GM18867 (cell line): ENCODE measurements at regions not wholly inside any gene's neighbourhood (a gene's known extent, or its start where the extent isn't known, plus 50 kb on each side); places are given as distances from the start of the nearest gene placed in this dataset.

ENCODE experiments used
- ATAC-seq: cut with Tn5 transposase; IDR thresholded peaks from one replicate; pipeline ENCODE4 v1.9.1; 2021; ENCODE audit warnings: mild to moderate bottlenecking, moderate library complexity; ENCODE audit not compliant: unreplicated experiment

- ATAC-seq: no peak
These were observed 126.5 kb downstream of the SYF2 start for GRCh38 chr1:25105836-25106235.

- no peak for ATAC-seq
These were observed 127.3 kb downstream of the SYF2 start for GRCh38 chr1:25104932-25105561.

GRCh38 chr1:25103164-25103795 is 129.0 kb downstream of the SYF2 start:
- ATAC-seq: no peak

GRCh38 chr1:25100151-25100833 is 132.0 kb downstream of the SYF2 start:
- ATAC-seq: no peak

- ATAC-seq: no peak
These were observed 132.9 kb downstream of the SYF2 start for GRCh38 chr1:25099343-25099951.

- ATAC-seq: no peak
These were observed 133.6 kb downstream of the SYF2 start for GRCh38 chr1:25098717-25099116.

- no peak for ATAC-seq
These were observed 135.8 kb downstream of the SYF2 start for GRCh38 chr1:25096307-25097150.

GRCh38 chr1:25095635-25096200 is 136.6 kb downstream of the SYF2 start:
- ATAC-seq: no peak

GRCh38 chr1:25094995-25095394 is 137.3 kb downstream of the SYF2 start:
- no peak for ATAC-seq

GRCh38 chr1:25094229-25094628 is 138.1 kb downstream of the SYF2 start:
- ATAC-seq: no peak

GRCh38 chr1:25091658-25092057 is 140.6 kb downstream of the SYF2 start:
- ATAC-seq: no peak

- no peak for ATAC-seq
These were observed 141.4 kb downstream of the SYF2 start for GRCh38 chr1:25090707-25091422.

GRCh38 chr1:25089772-25090171 is 142.5 kb downstream of the SYF2 start:
- ATAC-seq: no peak

GRCh38 chr1:25088946-25089345 is 143.4 kb downstream of the SYF2 start:
- ATAC-seq: no peak

GRCh38 chr1:25088180-25088701 is 144.1 kb downstream of the SYF2 start:
- ATAC-seq: no peak

- no peak for ATAC-seq
These were observed 145.7 kb downstream of the SYF2 start for GRCh38 chr1:25086518-25087079.

GRCh38 chr1:25084407-25084806 is 147.9 kb downstream of the SYF2 start:
- ATAC-seq: no peak

- no peak for ATAC-seq
These were observed 148.6 kb downstream of the SYF2 start for GRCh38 chr1:25083481-25084345.
